ENCODE measurements at regions not wholly inside any gene's neighbourhood (a gene's known extent, or its start where the extent isn't known, plus 50 kb on each side); places are given as distances from the start of the nearest gene placed in this dataset.

GRCh38 chr6:113050010-113050858 is 703.1 kb downstream of the RFPL4B start:
- TF ChIP-seq CTCF (IDR thresholded peaks at IDR 0.05), result no peak
- no peak for TF ChIP-seq POLR2A (IDR thresholded peaks at IDR 0.05)
